ENCODE measurements at regions not wholly inside any gene's neighbourhood (a gene's known extent, or its start where the extent isn't known, plus 50 kb on each side); places are given as distances from the start of the nearest gene placed in this dataset.

DNA sequence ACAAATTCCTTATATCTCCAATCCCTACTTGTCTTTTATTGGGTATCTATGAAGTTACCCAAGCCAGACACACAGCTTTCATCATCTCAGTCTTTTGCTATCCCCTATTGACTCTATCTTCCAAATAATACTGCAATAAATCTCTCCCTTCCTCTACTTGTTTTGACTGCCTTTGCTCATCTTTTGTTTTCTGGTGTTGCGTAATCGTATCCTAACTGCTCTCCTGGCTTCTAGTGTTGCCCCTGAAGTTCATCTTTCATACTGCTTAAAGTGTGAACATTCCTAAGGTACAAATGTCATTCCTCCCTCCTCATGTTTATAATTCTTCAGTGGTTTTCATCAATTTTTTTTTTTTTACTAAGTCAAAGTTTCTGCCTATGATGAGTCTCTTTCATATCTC lies 491.3 kb upstream of the DCC start:
- no peak for TF ChIP-seq CTCF (IDR thresholded peaks at IDR 0.05; ENCODE audit: low read depth, low read length)
- Histone ChIP-seq H3K27ac (ENCODE audit: low read depth, low read length) (no peak overlapping the region), H3K27me3 (ENCODE audit: control insufficient read depth, insufficient read depth, low read length) (no peaks in the 10 kb centered on the region), H3K4me3 (ENCODE audit: low read depth, low read length) (no peak overlapping the region), H3K9me3 (ENCODE audit: control insufficient read depth, insufficient read depth, low read length) (peaks cover 11% of the 10 kb centered on the region)
- ChIA-PET POLR2A (no interaction called here), CTCF (no interaction called here)
- no peak for DNase-seq (ENCODE audit: low read depth, low spot score)

DNA sequence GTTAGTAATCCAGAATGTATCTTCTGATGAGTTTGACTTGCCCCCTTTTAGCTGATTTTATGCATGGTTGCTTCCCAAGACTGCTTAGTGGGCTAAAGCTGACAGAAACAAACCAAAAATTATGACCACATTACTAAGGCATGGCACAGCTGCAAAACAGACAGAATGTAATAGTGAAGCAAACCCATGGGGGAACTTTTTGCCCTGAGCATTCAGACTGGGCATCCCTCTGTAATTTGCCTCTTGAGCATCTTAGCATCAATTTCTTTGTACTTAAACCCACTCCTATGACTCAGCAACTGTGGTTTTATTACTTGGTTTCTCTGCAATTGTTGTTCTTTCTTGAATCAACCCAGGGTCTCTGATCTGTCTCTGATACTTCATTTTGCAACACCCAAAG lies 487.3 kb upstream of the DCC start:
- Histone ChIP-seq H3K27me3 (ENCODE audit: control insufficient read depth, insufficient read depth, low read length) (no peaks in the 10 kb centered on the region), H3K27ac (ENCODE audit: low read depth, low read length) (no peak overlapping the region), H3K4me3 (ENCODE audit: low read depth, low read length) (no peak overlapping the region), H3K9me3 (ENCODE audit: control insufficient read depth, insufficient read depth, low read length) (peaks cover 15% of the 10 kb centered on the region)
- ChIA-PET CTCF (no interaction called here), POLR2A (no interaction called here)
- DNase-seq (ENCODE audit: low read depth, low spot score), result no peak
- no peak for TF ChIP-seq CTCF (IDR thresholded peaks at IDR 0.05; ENCODE audit: low read depth, low read length)

GRCh38 chr18:51857989-51858388 lies 482.0 kb upstream of the DCC start:
- H3K27ac ChIP-seq (ENCODE audit: low read depth, low read length), result no peak overlapping the region
- H3K4me3 ChIP-seq (ENCODE audit: low read depth, low read length), result no peak overlapping the region
- no peak for DNase-seq (ENCODE audit: low read depth, low spot score)
- H3K27me3 ChIP-seq (ENCODE audit: control insufficient read depth, insufficient read depth, low read length), result no peaks in the 10 kb centered on the region
- no peak for TF ChIP-seq CTCF (IDR thresholded peaks at IDR 0.05; ENCODE audit: low read depth, low read length)
- CTCF ChIA-PET, result no interaction called here
- peaks cover 27% of the 10 kb centered on the region for H3K9me3 ChIP-seq (ENCODE audit: control insufficient read depth, insufficient read depth, low read length)
- POLR2A ChIA-PET, result no interaction called here

GRCh38 chr18:51861046-51861445 lies 479.0 kb upstream of the DCC start:
- no peak for DNase-seq (ENCODE audit: low read depth, low spot score)
- ChIA-PET POLR2A (no interaction called here), CTCF (no interaction called here)
- TF ChIP-seq CTCF (IDR thresholded peaks at IDR 0.05; ENCODE audit: low read depth, low read length), result no peak
- no peak overlapping the region for H3K27ac ChIP-seq (ENCODE audit: low read depth, low read length)
- no peaks in the 10 kb centered on the region for H3K27me3 ChIP-seq (ENCODE audit: control insufficient read depth, insufficient read depth, low read length)
- peaks cover 37% of the 10 kb centered on the region for H3K9me3 ChIP-seq (ENCODE audit: control insufficient read depth, insufficient read depth, low read length)
- H3K4me3 ChIP-seq (ENCODE audit: low read depth, low read length), result no peak overlapping the region

DNA sequence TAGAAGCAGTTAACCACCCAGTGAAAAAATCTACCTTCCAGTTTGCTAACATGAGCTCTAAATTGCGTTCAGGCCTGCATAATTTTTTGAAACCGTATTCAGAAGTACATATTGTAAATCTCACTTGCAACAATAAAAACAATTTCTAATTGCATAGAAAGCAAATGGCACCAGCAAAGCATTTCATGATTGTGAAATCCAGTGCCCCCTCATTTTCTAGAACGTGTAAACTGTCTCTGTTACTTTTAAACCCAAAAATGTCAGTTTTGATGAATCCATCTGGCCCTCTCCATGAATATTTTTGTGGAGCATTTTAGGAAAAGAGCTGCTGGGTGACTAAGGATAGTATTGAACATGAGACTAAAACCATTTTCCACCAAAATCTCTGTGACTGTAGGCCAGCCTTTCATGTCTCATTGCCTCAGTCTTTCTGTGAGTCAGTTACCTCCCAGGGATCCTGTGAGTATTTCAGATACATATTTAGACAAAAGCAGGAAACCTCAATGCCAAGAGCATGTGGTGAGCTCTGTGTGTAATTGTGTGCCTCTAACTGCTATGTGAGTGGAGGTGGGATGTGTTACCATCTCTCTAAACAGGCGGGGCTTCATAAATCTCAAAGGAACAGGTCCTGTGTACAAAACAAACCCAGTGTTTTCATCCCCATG lies 477.8 kb upstream of the DCC start:
- H3K4me3 ChIP-seq (ENCODE audit: low read depth, low read length), result no peak overlapping the region
- no peaks in the 10 kb centered on the region for H3K27me3 ChIP-seq (ENCODE audit: control insufficient read depth, insufficient read depth, low read length)
- no peak for TF ChIP-seq CTCF (IDR thresholded peaks at IDR 0.05; ENCODE audit: low read depth, low read length)
- peaks cover 30% of the 10 kb centered on the region for H3K9me3 ChIP-seq (ENCODE audit: control insufficient read depth, insufficient read depth, low read length)
- ChIA-PET CTCF (no interaction called here), POLR2A (no interaction called here)
- no peak for DNase-seq (ENCODE audit: low read depth, low spot score)
- no peak overlapping the region for H3K27ac ChIP-seq (ENCODE audit: low read depth, low read length)

All from AG04450 (cell line).